ENCODE measurements at regions not wholly inside any gene's neighbourhood (a gene's known extent, or its start where the extent isn't known, plus 50 kb on each side); places are given as distances from the start of the nearest gene placed in this dataset.

DNA sequence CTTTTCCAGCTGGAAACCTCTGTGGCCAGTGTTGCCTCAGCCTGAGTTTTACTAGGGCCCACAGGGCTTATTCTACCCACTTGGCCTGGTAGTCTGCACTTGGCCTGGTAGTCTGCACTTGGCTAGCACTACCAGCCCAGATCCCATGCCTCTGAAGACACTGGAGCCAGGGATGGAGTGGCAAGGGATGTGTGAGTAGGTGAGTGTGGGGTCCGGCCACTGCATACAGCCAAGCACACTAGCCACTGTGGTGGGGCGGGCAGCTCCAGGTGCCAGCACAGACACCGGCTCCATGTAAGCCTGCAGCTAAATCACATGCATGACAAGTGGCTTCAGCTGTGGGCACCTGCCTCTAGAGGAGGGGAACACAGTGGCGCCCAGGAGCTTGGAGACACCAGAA is 63.4 kb upstream of the NAV3 start (continued):
- TF ChIP-seq, protein P1, sequence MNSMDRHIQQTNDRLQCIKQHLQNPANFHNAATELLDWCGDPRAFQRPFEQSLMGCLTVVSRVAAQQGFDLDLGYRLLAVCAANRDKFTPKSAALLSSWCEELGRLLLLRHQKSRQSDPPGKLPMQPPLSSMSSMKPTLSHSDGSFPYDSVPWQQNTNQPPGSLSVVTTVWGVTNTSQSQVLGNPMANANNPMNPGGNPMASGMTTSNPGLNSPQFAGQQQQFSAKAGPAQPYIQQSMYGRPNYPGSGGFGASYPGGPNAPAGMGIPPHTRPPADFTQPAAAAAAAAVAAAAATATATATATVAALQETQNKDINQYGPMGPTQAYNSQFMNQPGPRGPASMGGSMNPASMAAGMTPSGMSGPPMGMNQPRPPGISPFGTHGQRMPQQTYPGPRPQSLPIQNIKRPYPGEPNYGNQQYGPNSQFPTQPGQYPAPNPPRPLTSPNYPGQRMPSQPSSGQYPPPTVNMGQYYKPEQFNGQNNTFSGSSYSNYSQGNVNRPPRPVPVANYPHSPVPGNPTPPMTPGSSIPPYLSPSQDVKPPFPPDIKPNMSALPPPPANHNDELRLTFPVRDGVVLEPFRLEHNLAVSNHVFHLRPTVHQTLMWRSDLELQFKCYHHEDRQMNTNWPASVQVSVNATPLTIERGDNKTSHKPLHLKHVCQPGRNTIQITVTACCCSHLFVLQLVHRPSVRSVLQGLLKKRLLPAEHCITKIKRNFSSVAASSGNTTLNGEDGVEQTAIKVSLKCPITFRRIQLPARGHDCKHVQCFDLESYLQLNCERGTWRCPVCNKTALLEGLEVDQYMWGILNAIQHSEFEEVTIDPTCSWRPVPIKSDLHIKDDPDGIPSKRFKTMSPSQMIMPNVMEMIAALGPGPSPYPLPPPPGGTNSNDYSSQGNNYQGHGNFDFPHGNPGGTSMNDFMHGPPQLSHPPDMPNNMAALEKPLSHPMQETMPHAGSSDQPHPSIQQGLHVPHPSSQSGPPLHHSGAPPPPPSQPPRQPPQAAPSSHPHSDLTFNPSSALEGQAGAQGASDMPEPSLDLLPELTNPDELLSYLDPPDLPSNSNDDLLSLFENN (IDR thresholded peaks at IDR 0.05; ENCODE audit: low read depth in 2 of 2, low read length in 2 of 2): no peak
- TF ChIP-seq, protein P2, sequence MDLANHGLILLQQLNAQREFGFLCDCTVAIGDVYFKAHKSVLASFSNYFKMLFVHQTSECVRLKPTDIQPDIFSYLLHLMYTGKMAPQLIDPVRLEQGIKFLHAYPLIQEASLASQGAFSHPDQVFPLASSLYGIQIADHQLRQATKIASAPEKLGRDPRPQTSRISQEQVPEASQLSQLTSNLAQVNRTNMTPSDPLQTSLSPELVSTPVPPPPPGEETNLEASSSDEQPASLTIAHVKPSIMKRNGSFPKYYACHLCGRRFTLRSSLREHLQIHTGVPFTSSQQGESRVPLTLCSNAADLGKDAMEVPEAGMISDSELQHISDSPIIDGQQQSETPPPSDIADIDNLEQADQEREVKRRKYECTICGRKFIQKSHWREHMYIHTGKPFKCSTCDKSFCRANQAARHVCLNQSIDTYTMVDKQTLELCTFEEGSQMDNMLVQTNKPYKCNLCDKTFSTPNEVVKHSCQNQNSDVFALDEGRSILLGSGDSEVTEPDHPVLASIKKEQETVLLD (IDR thresholded peaks at IDR 0.05): no peak
- no peak for TF ChIP-seq NCOR1 (IDR thresholded peaks at IDR 0.05)
- no peak for TF ChIP-seq MCM5 (IDR thresholded peaks at IDR 0.05; ENCODE audit: low read depth)
- no peak for TF ChIP-seq PTTG1 (tag; IDR thresholded peaks at IDR 0.05; ENCODE audit: low read depth)
- TF ChIP-seq ZBTB12 (CRISPR knock-in tag; IDR thresholded peaks at IDR 0.05): no peak
- TF ChIP-seq ZNF140 (CRISPR knock-in tag; IDR thresholded peaks at IDR 0.05): no peak
- no peak for TF ChIP-seq CTBP1 (IDR thresholded peaks at IDR 0.05; ENCODE audit: borderline replicate concordance)
- TF ChIP-seq PHF8 (IDR thresholded peaks at IDR 0.05; ENCODE audit: borderline replicate concordance, low read length): no peak
- TF ChIP-seq ZNF239 (CRISPR knock-in tag; IDR thresholded peaks at IDR 0.05): no peak
- no peak for TF ChIP-seq ZNF197 (CRISPR knock-in tag; IDR thresholded peaks at IDR 0.05; ENCODE audit: low read depth)
- TF ChIP-seq ZNF165 (CRISPR knock-in tag; IDR thresholded peaks at IDR 0.05; ENCODE audit: borderline replicate concordance): no peak
- TF ChIP-seq KDM1A (IDR thresholded peaks at IDR 0.05): no peak
- no peak for TF ChIP-seq ZNF511 (CRISPR knock-in tag; IDR thresholded peaks at IDR 0.05)
